Stimulated activated CD4-positive, alpha-beta T cell treated with anti-CD3 and anti-CD28 coated beads, Interleukin-12 subunit alpha, Interleukin-12 subunit beta, amount 100 ng/mL, for 4 hours (primary cell): ENCODE measurements at regions not wholly inside any gene's neighbourhood (a gene's known extent, or its start where the extent isn't known, plus 50 kb on each side); places are given as distances from the start of the nearest gene placed in this dataset.
A peak's percentile ranks its signal among the peaks of the same experiment; 100 is the strongest.
"Not testable (repeated sequence)": the region's sequence is repeated elsewhere in the genome, so short reads cannot be mapped to it uniquely, and the experiment has no call there.

Source experiments
- DNase-seq: peaks from one replicate; pipeline ENCODE4 v3.0.0-alpha.2; 2020

GRCh38 chr15:31179693-31180092 lies 78.2 kb upstream of the TRPM1 start:
- no peak for DNase-seq

GRCh38 chr15:31193291-31193690 lies 91.8 kb upstream of the TRPM1 start:
- no peak for DNase-seq

- DNase-seq, result no peak
Observed at GRCh38 chr15:31195871-31196270, 94.3 kb upstream of the TRPM1 start.

- DNase-seq, result peak; percentile 46
Observed at GRCh38 chr15:31197497-31198414, 96.2 kb upstream of the TRPM1 start.

- peak; percentile 38 for DNase-seq
Observed at GRCh38 chr15:31200735-31201151, 99.2 kb upstream of the TRPM1 start.

- DNase-seq, result no peak
Observed at GRCh38 chr15:31202953-31203352, 101.4 kb upstream of the TRPM1 start.

GRCh38 chr15:31203999-31204398 lies 102.5 kb upstream of the TRPM1 start:
- no peak for DNase-seq

- DNase-seq, result no peak
Observed at GRCh38 chr15:31206386-31207181, 105.1 kb upstream of the TRPM1 start.

GRCh38 chr15:31207246-31207645 lies 105.7 kb upstream of the TRPM1 start:
- DNase-seq, result no peak

GRCh38 chr15:31207861-31208260 lies 106.3 kb upstream of the TRPM1 start:
- not testable (repeated sequence) for DNase-seq

GRCh38 chr15:31208817-31209216 lies 107.3 kb upstream of the TRPM1 start:
- DNase-seq, result no peak

- DNase-seq, result no peak
Observed at GRCh38 chr15:31211353-31211752, 109.8 kb upstream of the TRPM1 start.

- DNase-seq, result no peak
Observed at GRCh38 chr15:31212326-31213080, 111.0 kb upstream of the TRPM1 start.

GRCh38 chr15:31214158-31214863 lies 112.3 kb upstream of the KLF13 start:
- DNase-seq, result no peak

GRCh38 chr15:31214864-31215489 lies 111.7 kb upstream of the KLF13 start:
- DNase-seq, result no peak

GRCh38 chr15:31215490-31216214 lies 111.0 kb upstream of the KLF13 start:
- peak; percentile 85 for DNase-seq

- DNase-seq, result peak; percentile 30
Observed at GRCh38 chr15:31216215-31216911, 110.3 kb upstream of the KLF13 start.

- no peak for DNase-seq
Observed at GRCh38 chr15:31217067-31217466, 109.6 kb upstream of the KLF13 start.

GRCh38 chr15:31217566-31218270 lies 108.9 kb upstream of the KLF13 start:
- no peak for DNase-seq

GRCh38 chr15:31219221-31219620 lies 107.4 kb upstream of the KLF13 start:
- DNase-seq, result no peak
